Ishikawa (cell line): ENCODE measurements at regions not wholly inside any gene's neighbourhood (a gene's known extent, or its start where the extent isn't known, plus 50 kb on each side); places are given as distances from the start of the nearest gene placed in this dataset.

Source experiments
- CEBPB ChIP-seq: IDR thresholded peaks from 2 replicates; pipeline ENCODE4 v1.6.1; 2012
- CREB1 ChIP-seq: IDR thresholded peaks from 2 replicates; pipeline ENCODE4 v1.6.1; 2012; ENCODE audit warnings: low read depth
- EGR1 ChIP-seq: IDR thresholded peaks from 2 replicates; pipeline ENCODE4 v1.6.1; 2012
- EP300 ChIP-seq: IDR thresholded peaks from 2 replicates; pipeline ENCODE4 v1.6.1; 2012; ENCODE audit warnings: borderline replicate concordance
- FOXM1 ChIP-seq: IDR thresholded peaks from 2 replicates; pipeline ENCODE4 v1.6.1; 2012; ENCODE audit warnings: low read depth, borderline replicate concordance
- NFIC ChIP-seq: IDR thresholded peaks from 2 replicates; pipeline ENCODE4 v1.6.1; 2012
- RAD21 ChIP-seq: IDR thresholded peaks from 2 replicates; pipeline ENCODE4 v1.6.1; 2012; ENCODE audit warnings: low read depth
- TAF1 ChIP-seq: IDR thresholded peaks from 2 replicates; pipeline ENCODE4 v1.6.1; 2012; ENCODE audit warnings: low read depth, mild to moderate bottlenecking
- TCF12 ChIP-seq: IDR thresholded peaks from 2 replicates; pipeline ENCODE4 v1.6.1; 2012; ENCODE audit warnings: low read depth
- TEAD4 ChIP-seq: IDR thresholded peaks from 2 replicates; pipeline ENCODE4 v1.6.1; 2012
- YY1 ChIP-seq: IDR thresholded peaks from 2 replicates; pipeline ENCODE4 v1.6.1; 2012; ENCODE audit warnings: low read depth
- ZBTB7A ChIP-seq: IDR thresholded peaks from 2 replicates; pipeline ENCODE4 v1.6.1; 2012; ENCODE audit warnings: low read depth
- TF ChIP-seq, protein P1 (sequence below): IDR thresholded peaks from 2 replicates; pipeline ENCODE4 v1.6.1; 2012; ENCODE audit warnings: low read depth, mild to moderate bottlenecking
- TF ChIP-seq, protein P2 (sequence below): IDR thresholded peaks from 2 replicates; pipeline ENCODE4 v1.6.1; 2012
- TF ChIP-seq, protein P3 (sequence below): IDR thresholded peaks from 2 replicates; pipeline ENCODE4 v1.6.1; 2012

DNA sequence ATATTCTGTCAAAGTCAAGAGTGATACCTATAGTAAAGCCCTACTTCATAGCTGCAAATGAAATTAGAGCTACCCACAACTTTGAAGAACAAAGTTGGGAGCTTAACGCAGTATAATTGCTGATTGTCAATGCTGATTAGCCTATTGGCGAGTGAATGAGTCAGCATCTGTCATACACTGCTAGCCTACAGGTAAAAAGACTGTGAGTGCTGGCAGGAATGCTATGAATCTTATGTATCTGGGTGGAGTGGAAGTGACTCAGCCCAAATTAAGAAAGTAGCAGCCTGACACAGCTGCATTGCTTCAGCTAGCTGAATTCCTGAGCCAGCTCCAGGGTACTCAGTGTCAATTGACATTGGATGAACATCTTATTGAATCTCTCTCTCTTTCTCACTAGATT is 179.4 kb upstream of the DCC start:
- TF ChIP-seq, protein P1, sequence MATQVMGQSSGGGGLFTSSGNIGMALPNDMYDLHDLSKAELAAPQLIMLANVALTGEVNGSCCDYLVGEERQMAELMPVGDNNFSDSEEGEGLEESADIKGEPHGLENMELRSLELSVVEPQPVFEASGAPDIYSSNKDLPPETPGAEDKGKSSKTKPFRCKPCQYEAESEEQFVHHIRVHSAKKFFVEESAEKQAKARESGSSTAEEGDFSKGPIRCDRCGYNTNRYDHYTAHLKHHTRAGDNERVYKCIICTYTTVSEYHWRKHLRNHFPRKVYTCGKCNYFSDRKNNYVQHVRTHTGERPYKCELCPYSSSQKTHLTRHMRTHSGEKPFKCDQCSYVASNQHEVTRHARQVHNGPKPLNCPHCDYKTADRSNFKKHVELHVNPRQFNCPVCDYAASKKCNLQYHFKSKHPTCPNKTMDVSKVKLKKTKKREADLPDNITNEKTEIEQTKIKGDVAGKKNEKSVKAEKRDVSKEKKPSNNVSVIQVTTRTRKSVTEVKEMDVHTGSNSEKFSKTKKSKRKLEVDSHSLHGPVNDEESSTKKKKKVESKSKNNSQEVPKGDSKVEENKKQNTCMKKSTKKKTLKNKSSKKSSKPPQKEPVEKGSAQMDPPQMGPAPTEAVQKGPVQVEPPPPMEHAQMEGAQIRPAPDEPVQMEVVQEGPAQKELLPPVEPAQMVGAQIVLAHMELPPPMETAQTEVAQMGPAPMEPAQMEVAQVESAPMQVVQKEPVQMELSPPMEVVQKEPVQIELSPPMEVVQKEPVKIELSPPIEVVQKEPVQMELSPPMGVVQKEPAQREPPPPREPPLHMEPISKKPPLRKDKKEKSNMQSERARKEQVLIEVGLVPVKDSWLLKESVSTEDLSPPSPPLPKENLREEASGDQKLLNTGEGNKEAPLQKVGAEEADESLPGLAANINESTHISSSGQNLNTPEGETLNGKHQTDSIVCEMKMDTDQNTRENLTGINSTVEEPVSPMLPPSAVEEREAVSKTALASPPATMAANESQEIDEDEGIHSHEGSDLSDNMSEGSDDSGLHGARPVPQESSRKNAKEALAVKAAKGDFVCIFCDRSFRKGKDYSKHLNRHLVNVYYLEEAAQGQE = no peak
- TF ChIP-seq FOXM1 (no peak), TEAD4 (no peak), NFIC (no peak), TAF1 (no peak), YY1 (no peak), ZBTB7A (no peak), CEBPB (no peak)

DNA sequence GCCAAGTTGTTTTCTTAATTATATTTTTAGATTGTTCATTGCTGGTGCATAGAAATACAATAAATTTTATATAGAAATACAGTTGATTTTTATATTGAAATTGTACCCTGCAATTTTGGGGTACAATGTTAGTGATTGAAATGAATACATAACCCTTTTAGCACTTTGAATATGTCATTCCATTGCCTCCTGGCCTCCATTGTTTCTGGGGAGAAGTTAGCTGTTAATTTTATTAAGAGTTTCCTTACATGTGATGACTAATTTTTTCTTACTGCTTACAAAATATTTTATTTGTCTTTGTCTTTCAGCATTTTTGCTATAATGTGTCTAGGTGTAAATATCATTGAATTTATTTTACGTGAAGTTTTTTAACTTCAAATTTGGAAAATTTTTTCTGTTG is 176.5 kb upstream of the DCC start:
- TF ChIP-seq TCF12 (no peak), EGR1 (no peak), TEAD4 (no peak), CREB1 (no peak), NFIC (no peak), RAD21 (no peak), TAF1 (no peak), YY1 (no peak), FOXM1 (no peak), CEBPB (no peak), EP300 (no peak)
- TF ChIP-seq, protein P1 = no peak
- TF ChIP-seq, protein P2, sequence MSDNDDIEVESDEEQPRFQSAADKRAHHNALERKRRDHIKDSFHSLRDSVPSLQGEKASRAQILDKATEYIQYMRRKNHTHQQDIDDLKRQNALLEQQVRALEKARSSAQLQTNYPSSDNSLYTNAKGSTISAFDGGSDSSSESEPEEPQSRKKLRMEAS = no peak
- TF ChIP-seq, protein P3, sequence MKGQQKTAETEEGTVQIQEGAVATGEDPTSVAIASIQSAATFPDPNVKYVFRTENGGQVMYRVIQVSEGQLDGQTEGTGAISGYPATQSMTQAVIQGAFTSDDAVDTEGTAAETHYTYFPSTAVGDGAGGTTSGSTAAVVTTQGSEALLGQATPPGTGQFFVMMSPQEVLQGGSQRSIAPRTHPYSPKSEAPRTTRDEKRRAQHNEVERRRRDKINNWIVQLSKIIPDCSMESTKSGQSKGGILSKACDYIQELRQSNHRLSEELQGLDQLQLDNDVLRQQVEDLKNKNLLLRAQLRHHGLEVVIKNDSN = no peak

DNA sequence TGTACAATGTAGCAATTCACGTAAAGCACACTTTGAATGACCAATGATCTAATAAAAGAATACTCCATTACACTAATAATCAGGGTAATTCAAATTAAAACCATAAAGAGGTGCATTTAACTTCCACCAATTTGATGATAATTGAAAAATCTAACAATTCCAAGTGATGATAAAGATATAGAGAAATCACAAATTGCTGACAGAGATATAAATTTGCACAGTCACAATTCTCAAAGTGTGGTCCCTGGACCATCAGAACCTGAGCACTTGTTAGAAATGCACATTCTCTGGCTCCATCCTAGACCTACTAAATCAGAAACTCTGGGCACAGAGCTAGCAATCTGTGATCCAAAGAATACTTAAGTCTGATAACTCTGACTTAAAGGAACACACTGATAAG is 165.8 kb upstream of the DCC start:
- TF ChIP-seq, protein P1 = no peak
- TF ChIP-seq TEAD4 (no peak), YY1 (no peak), CEBPB (no peak), TAF1 (no peak), FOXM1 (no peak), TCF12 (no peak)
- TF ChIP-seq, protein P2 = no peak

DNA sequence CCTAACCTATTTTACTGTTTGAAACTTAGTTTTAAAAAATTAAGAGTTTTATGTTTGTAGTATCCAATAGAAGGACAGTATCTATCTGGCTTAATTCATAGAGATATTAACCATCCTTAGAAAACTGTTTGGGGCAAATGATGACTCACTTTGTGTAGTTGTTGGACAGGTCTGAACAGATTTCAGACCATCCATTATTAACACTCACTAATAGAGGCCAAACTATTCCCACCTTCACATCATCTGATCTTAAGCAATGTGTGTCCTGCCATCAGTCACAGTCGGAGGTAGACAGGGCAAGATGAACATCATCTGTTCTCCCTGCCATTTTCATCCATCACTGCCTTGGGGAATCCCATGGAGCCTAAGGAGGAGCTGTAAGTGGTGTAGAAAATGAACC is 164.6 kb upstream of the DCC start:
- no peak for TF ChIP-seq RAD21

DNA sequence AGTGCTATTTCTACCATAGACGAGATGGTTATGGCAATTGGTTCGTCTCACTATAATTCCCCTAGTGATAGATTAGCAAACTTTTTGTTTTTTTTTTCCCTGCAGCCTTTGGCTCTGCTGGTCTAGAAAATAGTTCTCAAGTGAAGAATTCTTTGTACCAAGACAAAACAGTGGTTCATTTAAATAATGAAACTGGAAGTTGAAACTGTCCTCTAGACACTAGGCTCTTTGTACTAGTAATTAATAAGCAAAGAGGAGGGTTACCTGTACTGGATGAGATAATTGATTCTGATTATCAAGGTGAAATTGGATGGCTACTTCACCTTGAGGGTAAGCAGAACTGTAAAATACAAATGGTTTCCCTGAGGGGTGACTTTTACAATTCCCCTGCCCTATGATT is 156.9 kb upstream of the DCC start:
- TF ChIP-seq, protein P2 = no peak
- no peak for TF ChIP-seq CEBPB
- no peak for TF ChIP-seq TCF12
- no peak for TF ChIP-seq TEAD4
- no peak for TF ChIP-seq TAF1
- no peak for TF ChIP-seq EP300
- no peak for TF ChIP-seq NFIC
- TF ChIP-seq CREB1 = no peak
- TF ChIP-seq FOXM1 = no peak
- no peak for TF ChIP-seq YY1

DNA sequence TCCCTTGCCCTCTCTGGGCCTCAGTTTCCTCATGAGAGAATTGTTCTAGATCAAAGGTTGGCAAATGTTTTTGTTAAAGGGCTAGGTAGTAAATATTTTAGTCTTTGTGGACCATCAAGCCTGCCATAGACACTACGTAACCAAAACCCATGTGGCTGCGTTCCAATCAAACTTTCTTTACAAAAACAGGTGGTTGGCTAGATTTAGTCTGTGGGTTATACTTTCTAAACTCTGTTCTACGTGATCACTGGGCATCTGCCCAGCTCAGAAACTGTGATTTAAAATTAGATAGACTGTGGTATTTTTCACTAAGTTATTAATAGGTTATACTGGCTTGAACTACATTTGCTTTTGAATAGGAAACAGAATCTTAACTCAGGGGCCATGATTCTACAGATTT is 149.8 kb upstream of the DCC start:
- TF ChIP-seq TAF1 (no peak), NFIC (no peak), ZBTB7A (no peak), EP300 (no peak), CREB1 (no peak), FOXM1 (no peak), EGR1 (no peak), YY1 (no peak)
